Prostate gland (tissue), 2 donors: ENCODE measurements at regions not wholly inside any gene's neighbourhood (a gene's known extent, or its start where the extent isn't known, plus 50 kb on each side); places are given as distances from the start of the nearest gene placed in this dataset.

ENCODE experiments used
- POLR2AphosphoS5 ChIP-seq: sonication (generic); formaldehyde crosslinking; IDR thresholded peaks from one replicate; pipeline ENCODE4 v1.6.1; 2017; ENCODE audit warnings: antibody characterized with exemption
- TF ChIP-seq, protein P1 (sequence below), 4 experiments: fragments of 200-600 bp in 2 of 4; fragments of 450-650 bp in 2 of 4; sonication (generic) in 2 of 4; IDR thresholded peaks; 1 replicate in 3 of 4; 2 replicates in 1 of 4; pipeline ENCODE4 v1.5.1; 2016 to 2019; ENCODE audit warnings: antibody characterized with exemption in 4 of 4, mild to moderate bottlenecking in 2 of 4, moderate library complexity in 2 of 4

DNA sequence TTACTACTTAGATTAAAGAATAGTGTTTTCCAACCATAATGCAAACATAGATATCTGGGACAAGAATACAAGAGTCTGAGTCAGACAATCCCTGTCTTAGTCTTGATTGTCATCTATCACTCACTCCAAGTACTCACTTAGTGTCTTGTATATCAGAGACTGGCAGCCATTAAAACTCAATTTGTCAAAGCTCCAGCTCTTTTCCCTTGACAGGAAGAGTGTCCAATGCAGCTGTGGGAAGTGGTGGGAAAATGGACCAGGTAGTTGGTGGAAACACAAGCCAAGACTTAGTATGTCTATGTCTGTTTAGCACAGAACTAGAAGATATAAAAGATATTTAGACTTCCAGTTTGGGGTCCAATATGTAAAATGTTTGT is 271.6 kb upstream of the CLEC14A start:
- TF ChIP-seq, protein P1, sequence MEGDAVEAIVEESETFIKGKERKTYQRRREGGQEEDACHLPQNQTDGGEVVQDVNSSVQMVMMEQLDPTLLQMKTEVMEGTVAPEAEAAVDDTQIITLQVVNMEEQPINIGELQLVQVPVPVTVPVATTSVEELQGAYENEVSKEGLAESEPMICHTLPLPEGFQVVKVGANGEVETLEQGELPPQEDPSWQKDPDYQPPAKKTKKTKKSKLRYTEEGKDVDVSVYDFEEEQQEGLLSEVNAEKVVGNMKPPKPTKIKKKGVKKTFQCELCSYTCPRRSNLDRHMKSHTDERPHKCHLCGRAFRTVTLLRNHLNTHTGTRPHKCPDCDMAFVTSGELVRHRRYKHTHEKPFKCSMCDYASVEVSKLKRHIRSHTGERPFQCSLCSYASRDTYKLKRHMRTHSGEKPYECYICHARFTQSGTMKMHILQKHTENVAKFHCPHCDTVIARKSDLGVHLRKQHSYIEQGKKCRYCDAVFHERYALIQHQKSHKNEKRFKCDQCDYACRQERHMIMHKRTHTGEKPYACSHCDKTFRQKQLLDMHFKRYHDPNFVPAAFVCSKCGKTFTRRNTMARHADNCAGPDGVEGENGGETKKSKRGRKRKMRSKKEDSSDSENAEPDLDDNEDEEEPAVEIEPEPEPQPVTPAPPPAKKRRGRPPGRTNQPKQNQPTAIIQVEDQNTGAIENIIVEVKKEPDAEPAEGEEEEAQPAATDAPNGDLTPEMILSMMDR (IDR thresholded peaks at IDR 0.05): no peak
- no peak for TF ChIP-seq POLR2AphosphoS5
